ENCODE measurements at regions not wholly inside any gene's neighbourhood (a gene's known extent, or its start where the extent isn't known, plus 50 kb on each side); places are given as distances from the start of the nearest gene placed in this dataset.

GRCh38 chr12:47504775-47505446 lies 200.9 kb downstream of the RPAP3 start:
- intact Hi-C loops (cut with DNase I) = loop anchor here (10.0 kb wide), 2 partner anchors 110 to 470 kb away; no protein-coding TSS in a partner anchor
- no peak for DNase-seq (ENCODE audit: low spot score in 2 of 2)
- no peaks in the 10 kb centered on the region for H3K27me3 ChIP-seq
- H3K4me1 ChIP-seq = peaks cover 0 to 12% of the 10 kb centered on the region in 2 donors
- peak overlapping the region; percentile 76 to 82 for H3K27ac ChIP-seq
- H3K4me3 ChIP-seq = peak overlapping the region in 1 of 2 donors; percentile 36
- no peaks in the 10 kb centered on the region for H3K9me3 ChIP-seq
- no peaks in the 10 kb centered on the region for H3K36me3 ChIP-seq
- no peak for TF ChIP-seq CTCF (IDR thresholded peaks at IDR 0.05)

- DNase-seq (ENCODE audit: low spot score in 2 of 2) = no peak
- H3K27ac ChIP-seq = no peak overlapping the region
- no peaks in the 10 kb centered on the region for H3K4me1 ChIP-seq
- TF ChIP-seq CTCF (IDR thresholded peaks at IDR 0.05) = no peak
- no peak overlapping the region for H3K4me3 ChIP-seq
- H3K27me3 ChIP-seq = no peaks in the 10 kb centered on the region
- intact Hi-C loops (cut with DNase I) = no loop called here
- H3K9me3 ChIP-seq = no peaks in the 10 kb centered on the region
- no peaks in the 10 kb centered on the region for H3K36me3 ChIP-seq
These were observed 212.0 kb downstream of the RPAP3 start for GRCh38 chr12:47493801-47494200.

GRCh38 chr12:47491516-47492305 lies 214.1 kb downstream of the RPAP3 start:
- DNase-seq (ENCODE audit: low spot score in 2 of 2) = no peak
- no peak for TF ChIP-seq CTCF (IDR thresholded peaks at IDR 0.05)
- H3K36me3 ChIP-seq = no peaks in the 10 kb centered on the region
- no peak overlapping the region for H3K27ac ChIP-seq
- H3K9me3 ChIP-seq = no peaks in the 10 kb centered on the region
- H3K4me1 ChIP-seq = no peaks in the 10 kb centered on the region
- H3K27me3 ChIP-seq = no peaks in the 10 kb centered on the region
- intact Hi-C loops (cut with DNase I) = no loop called here
- no peak overlapping the region for H3K4me3 ChIP-seq

GRCh38 chr12:47488888-47489287 lies 216.9 kb downstream of the RPAP3 start:
- Histone ChIP-seq H3K4me1 (no peaks in the 10 kb centered on the region), H3K27ac (no peak overlapping the region), H3K27me3 (no peaks in the 10 kb centered on the region), H3K9me3 (no peaks in the 10 kb centered on the region), H3K36me3 (no peaks in the 10 kb centered on the region), H3K4me3 (no peak overlapping the region)
- no peak for TF ChIP-seq CTCF (IDR thresholded peaks at IDR 0.05)
- no peak for DNase-seq (ENCODE audit: low spot score in 2 of 2)
- intact Hi-C loops (cut with DNase I) = no loop called here

- intact Hi-C loops (cut with DNase I) = no loop called here
- no peak for TF ChIP-seq CTCF (IDR thresholded peaks at IDR 0.05)
- Histone ChIP-seq H3K4me1 (no peaks in the 10 kb centered on the region), H3K27me3 (no peaks in the 10 kb centered on the region), H3K36me3 (no peaks in the 10 kb centered on the region), H3K27ac (no peak overlapping the region), H3K9me3 (peaks cover under 1 to 3% of the 10 kb centered on the region in 2 donors), H3K4me3 (no peak overlapping the region)
- DNase-seq (ENCODE audit: low spot score in 2 of 2) = no peak
These were observed 224.8 kb downstream of the RPAP3 start for GRCh38 chr12:47481041-47481440.

All from ascending aorta (tissue), 2 donors.